Endothelial cell of umbilical vein (primary cell): ENCODE measurements at regions not wholly inside any gene's neighbourhood (a gene's known extent, or its start where the extent isn't known, plus 50 kb on each side); places are given as distances from the start of the nearest gene placed in this dataset.

Source experiments
- EZH2 ChIP-seq: IDR thresholded peaks from 2 replicates; pipeline ENCODE4 v1.6.1; 2012; ENCODE audit warnings: borderline replicate concordance, low read depth, mild to moderate bottlenecking, moderate library complexity, low read length, inconsistent platforms; ENCODE audit not compliant: severe bottlenecking
- FOS ChIP-seq: IDR thresholded peaks from 2 replicates; pipeline ENCODE4 v1.6.1; 2011; ENCODE audit warnings: mild to moderate bottlenecking, low read length, moderate library complexity, borderline replicate concordance; ENCODE audit not compliant: insufficient read depth
- GATA2 ChIP-seq: IDR thresholded peaks from 2 replicates; pipeline ENCODE4 v1.7.0; 2011; ENCODE audit warnings: low read depth, mild to moderate bottlenecking, moderate library complexity, mixed read lengths, low read length; ENCODE audit not compliant: insufficient read length, insufficient read depth
- POLR2A ChIP-seq: IDR thresholded peaks from 2 replicates; pipeline ENCODE4 v1.6.1; 2012; ENCODE audit warnings: low read depth, mild to moderate bottlenecking, control low read depth, low read length
- POLR2AphosphoS5 ChIP-seq: IDR thresholded peaks from 2 replicates; pipeline ENCODE4 v1.6.1; 2012; ENCODE audit warnings: low read depth, mild to moderate bottlenecking, control low read depth, low read length, moderate library complexity; ENCODE audit not compliant: insufficient read depth
- TF ChIP-seq, protein P1 (sequence below): IDR thresholded peaks from 2 replicates; pipeline ENCODE4 v1.6.1; 2011; ENCODE audit not compliant: insufficient read depth, insufficient read length
- TF ChIP-seq, protein P2 (sequence below), 2 donors: IDR thresholded peaks; 1 replicate in 1 of 2; 2 replicates in 1 of 2; pipeline ENCODE4 v1.5.1; 2011; ENCODE audit warnings: low read length in 2 of 2, mild to moderate bottlenecking in 2 of 2, moderate library complexity in 2 of 2, control low read depth in 1 of 2, inconsistent platforms in 1 of 2, low read depth in 1 of 2; ENCODE audit not compliant: insufficient read depth in 1 of 2; ENCODE audit errors: extremely low read depth in 1 of 2

DNA sequence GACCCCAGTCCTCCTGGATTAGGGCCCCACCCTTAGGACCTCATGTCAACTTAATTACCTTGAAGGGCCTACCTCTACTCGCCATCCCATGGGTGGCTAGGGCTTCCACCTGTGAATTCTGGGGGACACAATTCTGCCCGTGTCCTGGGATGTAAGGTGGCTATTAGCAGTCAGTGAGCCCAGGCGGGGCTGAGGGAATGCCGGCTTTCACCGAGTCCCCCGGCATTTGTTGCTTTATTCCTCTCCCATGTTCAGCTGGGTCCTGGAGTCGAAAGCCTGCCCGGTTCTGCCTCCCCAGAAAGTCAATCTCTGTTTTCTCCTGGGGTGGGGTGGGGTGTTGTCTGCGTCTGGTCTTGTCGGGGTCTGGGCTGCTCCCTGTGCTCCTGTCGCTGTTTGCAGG is 125.6 kb downstream of the GLRX3 start:
- TF ChIP-seq POLR2AphosphoS5 (no peak), FOS (no peak), POLR2A (no peak), EZH2 (no peak), GATA2 (no peak)
- TF ChIP-seq, protein P1, sequence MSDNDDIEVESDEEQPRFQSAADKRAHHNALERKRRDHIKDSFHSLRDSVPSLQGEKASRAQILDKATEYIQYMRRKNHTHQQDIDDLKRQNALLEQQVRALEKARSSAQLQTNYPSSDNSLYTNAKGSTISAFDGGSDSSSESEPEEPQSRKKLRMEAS = no peak
- TF ChIP-seq, protein P2, sequence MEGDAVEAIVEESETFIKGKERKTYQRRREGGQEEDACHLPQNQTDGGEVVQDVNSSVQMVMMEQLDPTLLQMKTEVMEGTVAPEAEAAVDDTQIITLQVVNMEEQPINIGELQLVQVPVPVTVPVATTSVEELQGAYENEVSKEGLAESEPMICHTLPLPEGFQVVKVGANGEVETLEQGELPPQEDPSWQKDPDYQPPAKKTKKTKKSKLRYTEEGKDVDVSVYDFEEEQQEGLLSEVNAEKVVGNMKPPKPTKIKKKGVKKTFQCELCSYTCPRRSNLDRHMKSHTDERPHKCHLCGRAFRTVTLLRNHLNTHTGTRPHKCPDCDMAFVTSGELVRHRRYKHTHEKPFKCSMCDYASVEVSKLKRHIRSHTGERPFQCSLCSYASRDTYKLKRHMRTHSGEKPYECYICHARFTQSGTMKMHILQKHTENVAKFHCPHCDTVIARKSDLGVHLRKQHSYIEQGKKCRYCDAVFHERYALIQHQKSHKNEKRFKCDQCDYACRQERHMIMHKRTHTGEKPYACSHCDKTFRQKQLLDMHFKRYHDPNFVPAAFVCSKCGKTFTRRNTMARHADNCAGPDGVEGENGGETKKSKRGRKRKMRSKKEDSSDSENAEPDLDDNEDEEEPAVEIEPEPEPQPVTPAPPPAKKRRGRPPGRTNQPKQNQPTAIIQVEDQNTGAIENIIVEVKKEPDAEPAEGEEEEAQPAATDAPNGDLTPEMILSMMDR (IDR thresholded peaks at IDR 0.05; ENCODE audit: extremely low read depth in 1 of 2, insufficient read depth in 1 of 2, low read depth in 1 of 2, low read length in 2 of 2) = no peak
